ENCODE measurements at regions not wholly inside any gene's neighbourhood (a gene's known extent, or its start where the extent isn't known, plus 50 kb on each side); places are given as distances from the start of the nearest gene placed in this dataset.

DNA sequence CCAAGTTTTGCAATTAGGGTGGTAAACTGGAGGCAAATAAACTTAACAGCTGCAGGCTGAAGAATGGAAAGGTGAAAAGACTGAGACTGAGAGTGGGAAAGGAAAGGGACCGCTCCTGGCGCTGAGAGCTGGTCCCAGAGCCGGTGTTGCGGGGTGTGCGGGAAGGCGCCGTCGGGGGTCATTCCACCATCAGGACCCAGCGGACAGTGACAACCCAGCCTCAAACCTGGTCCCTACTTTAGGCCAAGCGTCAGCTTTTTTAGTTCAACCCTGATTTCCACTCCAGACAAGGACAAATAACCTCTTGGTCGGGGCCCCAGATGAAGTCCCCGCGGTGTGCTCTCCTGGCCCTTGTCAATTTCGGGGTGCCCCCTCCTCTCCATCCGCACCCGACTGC lies 145.8 kb upstream of the ETS2 start:
- ChIA-PET CTCF (ENCODE audit: low intra/inter-chr PET ratio, low total read pairs) (no interaction called here), POLR2A (no interaction called here)
- BruUV-seq (replicated peaks) = no TSS peak
- Histone ChIP-seq H3K4me1 (ENCODE audit: insufficient read depth, low read length) (no peaks in the 10 kb centered on the region), H4K20me1 (ENCODE audit: insufficient read depth, low read length) (no peaks in the 10 kb centered on the region), H3K9me3 (ENCODE audit: low read length) (no peaks in the 10 kb centered on the region), H3K79me2 (ENCODE audit: insufficient read depth, low read length) (no peaks in the 10 kb centered on the region), H3K9ac (ENCODE audit: insufficient read depth, low read depth, low read length) (no peak overlapping the region), H3K27me3 (ENCODE audit: control insufficient read depth in 1 of 2, insufficient read depth in 2 of 2, low read length in 2 of 2) (peaks cover 4 to 61% of the 10 kb centered on the region in 2 experiments; a peak in 3 of 5 replicates), H3K27ac (ENCODE audit: extremely low read length, insufficient read depth, low read length) (no peak overlapping the region), H3K4me2 (ENCODE audit: low read depth, low read length) (no peak overlapping the region), H3K4me3 (replicated peaks in 1 of 3; ENCODE audit: insufficient read depth in 1 of 3, low read depth in 2 of 3, low read length in 3 of 3) (no peak overlapping the region), H2AFZ (ENCODE audit: low read length) (no peak overlapping the region), H3K36me3 (replicated peaks in 1 of 2; ENCODE audit: control insufficient read depth in 1 of 2, insufficient read depth in 2 of 2, low read length in 2 of 2) (no peaks in the 10 kb centered on the region)
- whole genome bisulfite sequencing (ENCODE audit: low lambda C conversion rate) = 48% methylated on average over 16 of the region's 16 CpGs
- in situ Hi-C loops (cut with HindIII; ENCODE audit: extremely low pct_ligation_motif_present, low pct_unique_long_range_greater_than_20kb) (no loop called here), intact Hi-C loops (cut with micrococcal nuclease; ENCODE audit: unreplicated experiment) (no loop called here)
- FAIRE-seq (no peak), DNase-seq (ENCODE audit: low spot score) (no peak), ATAC-seq (no peak)
- TF ChIP-seq DPF2 (CRISPR knock-in tag; IDR thresholded peaks at IDR 0.05; ENCODE audit: borderline replicate concordance, low read depth) (no peak), SRF (IDR thresholded peaks at IDR 0.05; ENCODE audit: low read depth, low read length) (no peak), ONECUT2 (CRISPR knock-in tag; IDR thresholded peaks at IDR 0.05) (no peak), HOXD1 (CRISPR knock-in tag; IDR thresholded peaks at IDR 0.05) (no peak), ZNF446 (CRISPR knock-in tag; IDR thresholded peaks at IDR 0.05) (no peak), CENPBD1 (CRISPR knock-in tag; IDR thresholded peaks at IDR 0.05; ENCODE audit: borderline replicate concordance, low read depth) (no peak), TRIM24 (CRISPR knock-in tag; IDR thresholded peaks at IDR 0.05) (no peak)
- TF ChIP-seq, protein P1, sequence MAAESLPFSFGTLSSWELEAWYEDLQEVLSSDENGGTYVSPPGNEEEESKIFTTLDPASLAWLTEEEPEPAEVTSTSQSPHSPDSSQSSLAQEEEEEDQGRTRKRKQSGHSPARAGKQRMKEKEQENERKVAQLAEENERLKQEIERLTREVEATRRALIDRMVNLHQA (CRISPR knock-in tag; IDR thresholded peaks at IDR 0.05) = no peak
